HL-60 (cell line): ENCODE measurements at regions not wholly inside any gene's neighbourhood (a gene's known extent, or its start where the extent isn't known, plus 50 kb on each side); places are given as distances from the start of the nearest gene placed in this dataset.

Source experiments
- DNase-seq, 2 experiments: peaks; one replicate each; pipeline ENCODE4 v3.0.0-alpha.2; 2010 to 2020; ENCODE audit warnings: low read depth in 1 of 2, low spot score in 1 of 2
- H3K27ac ChIP-seq: fragments of 250-450 bp; sonication (Bioruptor Pico); replicated peaks from 2 replicates; pipeline ENCODE4 v1.5.1; 2020; ENCODE audit warnings: mild to moderate bottlenecking, moderate library complexity
- H3K27me3 ChIP-seq: fragments of 250-450 bp; sonication (Bioruptor Pico); 2 replicates; pipeline ENCODE4 v1.5.1; 2021; ENCODE audit warnings: mild to moderate bottlenecking, moderate library complexity; ENCODE audit not compliant: insufficient read depth, poor library complexity, severe bottlenecking
- H3K4me3 ChIP-seq: replicated peaks from 2 replicates; pipeline ENCODE4 v1.5.1; 2011; ENCODE audit warnings: mild to moderate bottlenecking, control low read depth, low read length; ENCODE audit not compliant: insufficient read depth
- CTCF ChIP-seq: IDR thresholded peaks from one replicate; pipeline ENCODE4 v1.5.1; 2011; ENCODE audit warnings: low read length, control low read depth, inconsistent platforms; ENCODE audit not compliant: insufficient read depth
- GABPA ChIP-seq: IDR thresholded peaks from 2 replicates; pipeline ENCODE4 v1.6.1; 2012; ENCODE audit warnings: low read depth
- POLR2AphosphoS5 ChIP-seq: IDR thresholded peaks from 2 replicates; pipeline ENCODE4 v1.6.1; 2012; ENCODE audit warnings: low read depth
- REST ChIP-seq: IDR thresholded peaks from 2 replicates; pipeline ENCODE4 v1.6.1; 2012; ENCODE audit warnings: low read depth; ENCODE audit not compliant: insufficient replicate concordance
- SPI1 ChIP-seq: IDR thresholded peaks from 2 replicates; pipeline ENCODE4 v1.6.1; 2012; ENCODE audit warnings: low read depth, mild to moderate bottlenecking, borderline replicate concordance

GRCh38 chr5:61623401-61624069 is 291.5 kb downstream of the ZSWIM6 start:
- no peaks in the 10 kb centered on the region for H3K27me3 ChIP-seq
- TF ChIP-seq SPI1: no peak
- no peak for TF ChIP-seq CTCF
- TF ChIP-seq GABPA: no peak
- no peak for TF ChIP-seq POLR2AphosphoS5
- no peak for TF ChIP-seq REST

GRCh38 chr5:61624553-61625136 is 292.6 kb downstream of the ZSWIM6 start:
- no peak for DNase-seq
- Histone ChIP-seq H3K27ac (no peak overlapping the region), H3K27me3 (no peaks in the 10 kb centered on the region), H3K4me3 (no peak overlapping the region)
- TF ChIP-seq SPI1 (no peak), POLR2AphosphoS5 (no peak), GABPA (no peak), REST (no peak), CTCF (no peak)

More at GRCh38 chr5:61623401-61624069, 291.5 kb downstream of the ZSWIM6 start:
- H3K27ac ChIP-seq: no peak overlapping the region
- no peak for DNase-seq
- no peak overlapping the region for H3K4me3 ChIP-seq

- TF ChIP-seq POLR2AphosphoS5 (no peak), SPI1 (no peak), CTCF (no peak), REST (no peak), GABPA (no peak)
- Histone ChIP-seq H3K27ac (no peak overlapping the region), H3K4me3 (no peak overlapping the region), H3K27me3 (no peaks in the 10 kb centered on the region)
- no peak for DNase-seq
These were observed 293.1 kb downstream of the ZSWIM6 start for GRCh38 chr5:61625137-61625561.
